ENCODE measurements at regions not wholly inside any gene's neighbourhood (a gene's known extent, or its start where the extent isn't known, plus 50 kb on each side); places are given as distances from the start of the nearest gene placed in this dataset.
"Not testable (repeated sequence)": the region's sequence is repeated elsewhere in the genome, so short reads cannot be mapped to it uniquely, and the experiment has no call there.

DNA sequence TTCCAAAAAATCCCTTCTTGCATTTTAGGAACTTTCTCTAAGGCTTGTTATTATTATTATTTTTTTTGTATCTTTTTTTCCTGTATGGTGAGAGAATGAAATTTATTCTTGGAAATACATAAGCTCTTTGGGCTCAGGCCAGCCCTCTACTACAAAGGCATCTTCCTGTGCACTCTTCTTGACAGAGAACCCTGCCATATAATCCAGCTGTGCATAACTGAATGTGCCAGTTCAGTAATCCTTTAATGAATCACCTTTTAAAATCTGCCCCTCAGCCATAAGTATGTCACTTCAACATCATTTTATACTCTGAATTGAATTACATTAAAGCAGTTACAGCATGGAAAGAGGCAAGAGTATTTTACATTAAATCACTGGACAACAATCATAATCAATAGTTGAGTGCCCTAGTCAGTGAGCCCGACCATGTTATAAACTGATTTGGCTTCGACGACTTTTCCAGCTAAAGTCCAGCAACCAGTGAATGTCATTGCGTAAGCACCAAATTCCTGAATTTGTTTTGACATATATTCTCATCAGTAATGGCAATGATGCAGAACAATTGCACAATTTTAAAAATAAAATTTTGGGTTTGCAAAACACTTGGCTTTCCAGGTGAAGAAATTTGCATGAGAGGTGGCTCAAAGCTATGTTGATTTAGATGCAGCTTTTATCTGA is 59.2 kb upstream of the KCNK2 start:
- ATAC-seq (peak; percentile 76), DNase-seq (ENCODE audit: low spot score) (no peak)

DNA sequence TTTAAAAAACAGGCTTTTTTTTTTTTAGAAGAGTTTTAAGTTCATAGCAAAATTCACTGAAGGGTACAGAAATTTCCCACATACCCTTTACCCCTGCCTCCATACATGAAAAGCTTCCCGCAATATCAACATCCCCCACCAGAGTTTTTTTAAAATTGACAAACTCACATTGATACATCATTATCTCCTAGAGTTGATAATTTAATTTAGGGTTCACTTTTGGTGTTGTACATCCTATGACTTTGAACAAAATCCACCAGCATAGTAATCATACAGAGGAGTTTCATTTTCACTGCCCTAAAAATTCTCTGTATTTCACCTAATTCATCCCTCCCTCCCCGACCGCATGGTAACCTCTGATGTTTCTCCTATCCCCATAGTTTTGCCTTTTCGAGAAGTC is 53.6 kb upstream of the KCNK2 start:
- ATAC-seq (no peak), DNase-seq (ENCODE audit: low spot score) (no peak)

DNA sequence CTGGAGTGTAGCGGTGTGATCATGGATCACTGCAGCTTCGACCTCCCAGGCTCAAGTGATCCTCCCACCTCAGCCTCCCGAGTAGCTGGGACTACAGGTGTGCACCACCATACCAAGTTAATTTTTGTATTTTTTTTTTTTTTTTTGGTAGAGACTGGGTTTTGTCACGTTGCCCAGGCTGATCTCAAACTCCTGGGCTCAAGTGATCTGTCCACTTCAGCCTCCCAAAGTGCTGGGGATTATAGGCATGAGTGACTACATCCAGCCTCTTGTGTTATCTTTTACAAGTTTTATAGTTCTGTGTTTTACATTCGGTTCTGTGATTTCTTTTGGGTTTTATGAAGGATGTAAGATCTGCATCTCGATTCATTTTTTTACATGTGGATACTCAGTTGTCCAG is 52.0 kb upstream of the KCNK2 start:
- DNase-seq (ENCODE audit: low spot score); ATAC-seq: not testable (repeated sequence)

DNA sequence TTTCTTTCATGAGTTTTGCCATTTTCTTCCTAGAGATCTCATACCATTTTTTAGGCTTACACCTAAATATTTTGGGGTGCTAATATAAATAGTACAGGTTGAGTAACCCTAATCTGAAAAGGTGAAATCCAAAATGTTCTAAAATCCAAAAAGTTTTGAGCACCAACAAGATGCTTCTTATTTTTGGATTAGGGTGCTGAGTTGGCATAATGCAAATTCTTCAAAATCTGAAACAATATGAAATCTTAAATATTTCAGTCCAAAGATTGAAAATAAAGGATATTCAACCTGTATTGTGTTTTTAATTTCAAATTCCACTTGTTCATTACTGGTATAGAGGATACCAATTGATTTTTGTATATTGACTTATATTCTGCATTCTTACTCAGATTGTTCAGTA is 51.1 kb upstream of the KCNK2 start:
- DNase-seq (ENCODE audit: low spot score) (no peak), ATAC-seq (no peak)

Measured in left lobe of liver (tissue), 2 donors.